ENCODE measurements at regions not wholly inside any gene's neighbourhood (a gene's known extent, or its start where the extent isn't known, plus 50 kb on each side); places are given as distances from the start of the nearest gene placed in this dataset.

GRCh38 chr10:130551676-130552075 lies 415.5 kb downstream of the GLRX3 start:
- Histone ChIP-seq H3K4me1 (ENCODE audit: control insufficient read depth, insufficient read depth, low read length) (no peaks in the 10 kb centered on the region), H3K4me2 (ENCODE audit: low read depth, low read length) (no peak overlapping the region), H2BK120ac (ENCODE audit: low read depth, low read length) (no peak overlapping the region), H2BK15ac (ENCODE audit: low read depth, low read length) (no peak overlapping the region), H2AK5ac (ENCODE audit: low read depth, low read length) (no peak overlapping the region), H3K36me3 (ENCODE audit: control insufficient read depth, insufficient read depth, low read length) (no peaks in the 10 kb centered on the region), H2AFZ (replicated peaks; ENCODE audit: low read length, poor library complexity) (no peak overlapping the region), H3K27ac (ENCODE audit: insufficient read depth, low read length) (no peak overlapping the region), H4K91ac (ENCODE audit: insufficient read depth, low read depth, low read length) (no peak overlapping the region), H2AK9ac (replicated peaks; ENCODE audit: low read depth, low read length, poor library complexity) (no peak overlapping the region), H3K79me1 (ENCODE audit: low read depth in 1 of 2, low read length in 2 of 2) (no peaks in the 10 kb centered on the region), H4K5ac (ENCODE audit: low read depth, low read length) (no peak overlapping the region), H3K18ac (ENCODE audit: low read depth, low read length) (no peak overlapping the region), H3K27me3 (ENCODE audit: control insufficient read depth, insufficient read depth, low read length) (no peaks in the 10 kb centered on the region), H3K23ac (ENCODE audit: low read depth, low read length) (no peak overlapping the region), H3K9me3 (ENCODE audit: control insufficient read depth, insufficient read depth, low read length) (peaks cover 53% of the 10 kb centered on the region), H3K56ac (ENCODE audit: extremely low read depth, insufficient read depth, low read length) (no peak overlapping the region), H3K4me3 (ENCODE audit: insufficient read depth, low read depth, low read length) (no peak overlapping the region), H2BK5ac (ENCODE audit: low read depth, low read length, poor library complexity, severe bottlenecking) (no peak overlapping the region), H2BK20ac (ENCODE audit: low read depth, low read length) (no peak overlapping the region), H3K14ac (replicated peaks; ENCODE audit: low read depth, low read length) (no peak overlapping the region), H4K20me1 (ENCODE audit: insufficient read depth, low read length) (no peaks in the 10 kb centered on the region), H3K9me1 (ENCODE audit: insufficient read depth, low read length) (no peaks in the 10 kb centered on the region), H3K9ac (ENCODE audit: low read depth, low read length) (no peak overlapping the region), H3K4ac (ENCODE audit: low read depth, low read length) (no peak overlapping the region), H4K8ac (ENCODE audit: low read depth in 2 of 2, low read length in 2 of 2) (no peak overlapping the region)
- BruUV-seq (replicated peaks): no TSS peak
- ATAC-seq (ENCODE audit: low read depth) (no peak), DNase-seq (no peak)
- TF ChIP-seq BHLHE40 (IDR thresholded peaks at IDR 0.05; ENCODE audit: low read depth, low read length) (no peak), MXI1 (IDR thresholded peaks at IDR 0.05; ENCODE audit: borderline replicate concordance, low read depth, low read length) (no peak), SMC3 (IDR thresholded peaks at IDR 0.05; ENCODE audit: low read depth, low read length) (no peak), CEBPB (IDR thresholded peaks at IDR 0.05; ENCODE audit: low read depth, low read length) (no peak), NFE2L2 (IDR thresholded peaks at IDR 0.05; ENCODE audit: low read depth, low read length) (no peak), MAFK (IDR thresholded peaks at IDR 0.05; ENCODE audit: low read depth, low read length) (no peak), USF2 (IDR thresholded peaks at IDR 0.05; ENCODE audit: low read depth, low read length) (no peak), MAZ (IDR thresholded peaks at IDR 0.05; ENCODE audit: borderline replicate concordance, low read depth, low read length) (no peak), ELK1 (IDR thresholded peaks at IDR 0.05; ENCODE audit: borderline replicate concordance, low read depth, low read length) (no peak), FOS (IDR thresholded peaks at IDR 0.05; ENCODE audit: low read depth, low read length) (no peak), CTCF (conservative IDR thresholded peaks at IDR 0.05; ENCODE audit: low read depth, low read length) (no peak), CHD1 (IDR thresholded peaks at IDR 0.05; ENCODE audit: low read depth, low read length) (no peak), RFX5 (IDR thresholded peaks at IDR 0.05; ENCODE audit: low read depth, low read length) (no peak), RAD21 (IDR thresholded peaks at IDR 0.05; ENCODE audit: low read length) (no peak), POLR2A (IDR thresholded peaks at IDR 0.05; ENCODE audit: low read depth, low read length) (no peak), RCOR1 (IDR thresholded peaks at IDR 0.05; ENCODE audit: insufficient replicate concordance, low read length) (no peak)
- WGBS, 2 experiments (ENCODE audit: extremely low coverage in 2 of 2, insufficient read length in 1 of 2): no CpG with 5 or more reads among the region's 7 CpGs
- ChIA-PET CTCF (no interaction called here), POLR2A (ENCODE audit: unreplicated experiment) (no interaction called here)
- intact Hi-C loops (cut with micrococcal nuclease) (no loop called here), dilution Hi-C loops (cut with HindIII; ENCODE audit: low sequenced_read_pairs, unreplicated experiment) (no loop called here), in situ Hi-C loops (cut with MboI; ENCODE audit: low sequenced_read_pairs) (no loop called here)
